ENCODE measurements at regions not wholly inside any gene's neighbourhood (a gene's known extent, or its start where the extent isn't known, plus 50 kb on each side); places are given as distances from the start of the nearest gene placed in this dataset.
"Not testable (repeated sequence)": the region's sequence is repeated elsewhere in the genome, so short reads cannot be mapped to it uniquely, and the experiment has no call there.

GRCh38 chr7:131083781-131084180, 243.9 kb upstream of the MKLN1 start:
- no peak overlapping the region for H3K27ac ChIP-seq (ENCODE audit: extremely low read depth, low read depth, low read length)

DNA sequence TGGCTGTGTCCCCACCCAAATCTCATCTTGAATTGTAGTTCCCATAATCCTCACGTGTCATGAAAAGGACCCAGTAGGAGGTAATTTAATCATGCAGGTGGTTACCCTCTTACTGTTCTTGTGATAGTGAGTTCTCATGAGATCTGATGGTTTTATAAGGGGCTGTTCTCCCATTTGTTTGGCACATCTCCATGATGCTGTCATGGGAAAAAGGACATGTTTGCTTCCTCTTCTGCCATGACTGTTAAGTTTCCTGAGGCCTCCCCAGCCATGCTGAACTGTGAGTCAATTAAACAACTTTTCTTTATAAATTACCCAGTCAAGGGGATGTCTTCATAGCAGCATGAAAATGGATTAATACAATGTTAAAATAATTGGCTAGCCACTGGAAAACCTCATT, 243.3 kb upstream of the MKLN1 start:
- H3K4me1 ChIP-seq (ENCODE audit: control insufficient read depth, insufficient read depth, low read length); H3K4me3 ChIP-seq (ENCODE audit: low read depth, low read length); H3K27ac ChIP-seq (ENCODE audit: extremely low read depth, low read depth, low read length); H3K36me3 ChIP-seq (ENCODE audit: control insufficient read depth in 2 of 2, insufficient read depth in 1 of 2, low read length in 2 of 2); H3K9me3 ChIP-seq (ENCODE audit: control insufficient read depth, insufficient read depth, low read depth, low read length); CTCF ChIA-PET; POLR2A ChIA-PET: not testable (repeated sequence)

More at GRCh38 chr7:131083781-131084180, 243.9 kb upstream of the MKLN1 start:
- ChIA-PET POLR2A (no interaction called here), CTCF (no interaction called here)
- H3K4me3 ChIP-seq (ENCODE audit: low read depth, low read length), result no peak overlapping the region
- no peaks in the 10 kb centered on the region for H3K9me3 ChIP-seq (ENCODE audit: control insufficient read depth, insufficient read depth, low read depth, low read length)
- H3K4me1 ChIP-seq (ENCODE audit: control insufficient read depth, insufficient read depth, low read length), result no peaks in the 10 kb centered on the region
- H3K36me3 ChIP-seq (ENCODE audit: control insufficient read depth in 2 of 2, insufficient read depth in 1 of 2, low read length in 2 of 2), result no peaks in the 10 kb centered on the region
- no peak for TF ChIP-seq ZNF658 (tag by site-specific recombination; IDR thresholded peaks at IDR 0.05)
- TF ChIP-seq, protein P1, sequence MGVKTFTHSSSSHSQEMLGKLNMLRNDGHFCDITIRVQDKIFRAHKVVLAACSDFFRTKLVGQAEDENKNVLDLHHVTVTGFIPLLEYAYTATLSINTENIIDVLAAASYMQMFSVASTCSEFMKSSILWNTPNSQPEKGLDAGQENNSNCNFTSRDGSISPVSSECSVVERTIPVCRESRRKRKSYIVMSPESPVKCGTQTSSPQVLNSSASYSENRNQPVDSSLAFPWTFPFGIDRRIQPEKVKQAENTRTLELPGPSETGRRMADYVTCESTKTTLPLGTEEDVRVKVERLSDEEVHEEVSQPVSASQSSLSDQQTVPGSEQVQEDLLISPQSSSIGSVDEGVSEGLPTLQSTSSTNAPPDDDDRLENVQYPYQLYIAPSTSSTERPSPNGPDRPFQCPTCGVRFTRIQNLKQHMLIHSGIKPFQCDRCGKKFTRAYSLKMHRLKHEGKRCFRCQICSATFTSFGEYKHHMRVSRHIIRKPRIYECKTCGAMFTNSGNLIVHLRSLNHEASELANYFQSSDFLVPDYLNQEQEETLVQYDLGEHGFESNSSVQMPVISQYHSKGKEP (tag by site-specific recombination; IDR thresholded peaks at IDR 0.05), result no peak
- TF ChIP-seq, protein P2, sequence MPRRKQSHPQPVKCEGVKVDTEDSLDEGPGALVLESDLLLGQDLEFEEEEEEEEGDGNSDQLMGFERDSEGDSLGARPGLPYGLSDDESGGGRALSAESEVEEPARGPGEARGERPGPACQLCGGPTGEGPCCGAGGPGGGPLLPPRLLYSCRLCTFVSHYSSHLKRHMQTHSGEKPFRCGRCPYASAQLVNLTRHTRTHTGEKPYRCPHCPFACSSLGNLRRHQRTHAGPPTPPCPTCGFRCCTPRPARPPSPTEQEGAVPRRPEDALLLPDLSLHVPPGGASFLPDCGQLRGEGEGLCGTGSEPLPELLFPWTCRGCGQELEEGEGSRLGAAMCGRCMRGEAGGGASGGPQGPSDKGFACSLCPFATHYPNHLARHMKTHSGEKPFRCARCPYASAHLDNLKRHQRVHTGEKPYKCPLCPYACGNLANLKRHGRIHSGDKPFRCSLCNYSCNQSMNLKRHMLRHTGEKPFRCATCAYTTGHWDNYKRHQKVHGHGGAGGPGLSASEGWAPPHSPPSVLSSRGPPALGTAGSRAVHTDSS (tag by site-specific recombination; IDR thresholded peaks at IDR 0.05), result no peak
- TF ChIP-seq ZNF548 (tag by site-specific recombination; IDR thresholded peaks at IDR 0.05), result no peak
- TF ChIP-seq HOXA7 (CRISPR knock-in tag; IDR thresholded peaks at IDR 0.05; ENCODE audit: borderline replicate concordance), result no peak
- TF ChIP-seq ZNF121 (tag by site-specific recombination; IDR thresholded peaks at IDR 0.05), result no peak
- no peak for TF ChIP-seq ZFHX2 (tag by site-specific recombination; conservative IDR thresholded peaks at IDR 0.05)
- no peak for TF ChIP-seq ZNF335 (tag by site-specific recombination; conservative IDR thresholded peaks at IDR 0.05)
- TF ChIP-seq ZFP69B (tag by site-specific recombination; IDR thresholded peaks at IDR 0.05), result no peak
- no peak for TF ChIP-seq ZNF169 (tag by site-specific recombination; IDR thresholded peaks at IDR 0.05)
- no peak for TF ChIP-seq ZNF398 (tag by site-specific recombination; IDR thresholded peaks at IDR 0.05)
- no peak for TF ChIP-seq ZNF701 (tag by site-specific recombination; IDR thresholded peaks at IDR 0.05)
- no peak for TF ChIP-seq TRIM28 (IDR thresholded peaks at IDR 0.05; ENCODE audit: borderline replicate concordance, low read length)
- no peak for TF ChIP-seq ZNF223 (tag by site-specific recombination; IDR thresholded peaks at IDR 0.05)
- no peak for TF ChIP-seq TSHZ1 (tag by site-specific recombination; IDR thresholded peaks at IDR 0.05; ENCODE audit: borderline replicate concordance)
- TF ChIP-seq ZNF777 (tag by site-specific recombination; IDR thresholded peaks at IDR 0.05; ENCODE audit: borderline replicate concordance), result no peak
- no peak for TF ChIP-seq ZBTB6 (tag by site-specific recombination; IDR thresholded peaks at IDR 0.05)
- TF ChIP-seq PBX3 (CRISPR knock-in tag; IDR thresholded peaks at IDR 0.05), result no peak
- no peak for TF ChIP-seq GLI4 (tag by site-specific recombination; IDR thresholded peaks at IDR 0.05)
- no peak for TF ChIP-seq ZBTB48 (tag by site-specific recombination; IDR thresholded peaks at IDR 0.05)

All from HEK293 (cell line).